Thymus (tissue), 11 donors: ENCODE measurements at regions not wholly inside any gene's neighbourhood (a gene's known extent, or its start where the extent isn't known, plus 50 kb on each side); places are given as distances from the start of the nearest gene placed in this dataset.

ENCODE experiments used
- DNase-seq, 9 donors: peaks; one replicate each; pipeline ENCODE4 v3.0.0-alpha.2; 2013; ENCODE audit warnings: low spot score in 9 of 9, low read depth in 6 of 9, missing footprints in 1 of 9
- H3K27ac ChIP-seq, 2 donors: one replicate each; pipeline ENCODE4 v1.5.1; 2013; ENCODE audit warnings: control low read depth in 1 of 2, low read depth in 1 of 2, low read length in 1 of 2, mild to moderate bottlenecking in 1 of 2, moderate library complexity in 1 of 2
- H3K27me3 ChIP-seq, 2 donors: one replicate each; pipeline ENCODE4 v1.5.1; 2013; ENCODE audit warnings: low read length in 1 of 2; ENCODE audit not compliant: control insufficient read depth in 2 of 2, insufficient read depth in 1 of 2
- H3K36me3 ChIP-seq, 2 donors: one replicate each; pipeline ENCODE4 v1.5.1; 2013; ENCODE audit warnings: low read length in 1 of 2, mild to moderate bottlenecking in 1 of 2, moderate library complexity in 1 of 2; ENCODE audit not compliant: control insufficient read depth in 2 of 2, insufficient read depth in 2 of 2
- H3K4me1 ChIP-seq, 2 donors: one replicate each; pipeline ENCODE4 v1.5.1; 2013; ENCODE audit warnings: low read length in 2 of 2; ENCODE audit not compliant: control insufficient read depth in 2 of 2, insufficient read depth in 2 of 2
- H3K4me3 ChIP-seq, 2 donors: one replicate each; pipeline ENCODE4 v1.5.1; 2013; ENCODE audit warnings: low read length in 2 of 2, control low read depth in 1 of 2, mild to moderate bottlenecking in 1 of 2
- H3K9me3 ChIP-seq, 2 donors: one replicate each; pipeline ENCODE4 v1.5.1; 2013; ENCODE audit warnings: low read length in 1 of 2, mild to moderate bottlenecking in 1 of 2; ENCODE audit not compliant: control insufficient read depth in 2 of 2, insufficient read depth in 1 of 2
- WGBS: extraction: QIAGEN DNeasy Blood & Tissue Kit; methylation state at CpG from one replicate; pipeline ENCODE4 v1.1.7; 2013; 5-methylcytosine and 5-hydroxymethylcytosine counted together
- donor health status: healthy.

GRCh38 chr18:75538727-75539126 is 111.2 kb upstream of the SMIM21 start:
- Histone ChIP-seq H3K27ac (no peak overlapping the region), H3K36me3 (no peaks in the 10 kb centered on the region), H3K4me3 (no peak overlapping the region), H3K9me3 (no peaks in the 10 kb centered on the region), H3K4me1 (no peaks in the 10 kb centered on the region), H3K27me3 (no peaks in the 10 kb centered on the region)
- 98% methylated on average over 2 of the region's 2 CpGs for WGBS
- DNase-seq = no peak

GRCh38 chr18:75533950-75534349 is 106.4 kb upstream of the SMIM21 start:
- WGBS = 88% methylated on average over 5 of the region's 5 CpGs
- H3K36me3 ChIP-seq = no peaks in the 10 kb centered on the region
- H3K4me1 ChIP-seq = no peaks in the 10 kb centered on the region
- DNase-seq = no peak
- H3K4me3 ChIP-seq = no peak overlapping the region
- H3K27ac ChIP-seq = no peak overlapping the region
- no peaks in the 10 kb centered on the region for H3K9me3 ChIP-seq
- H3K27me3 ChIP-seq = no peaks in the 10 kb centered on the region

GRCh38 chr18:75533209-75533608 is 105.7 kb upstream of the SMIM21 start:
- Histone ChIP-seq H3K36me3 (no peaks in the 10 kb centered on the region), H3K4me1 (no peaks in the 10 kb centered on the region), H3K4me3 (no peak overlapping the region), H3K9me3 (no peaks in the 10 kb centered on the region), H3K27me3 (no peaks in the 10 kb centered on the region), H3K27ac (no peak overlapping the region)
- no peak for DNase-seq
- WGBS = 89% methylated on average over 2 of the region's 2 CpGs

- H3K27ac ChIP-seq = no peak overlapping the region
- H3K4me3 ChIP-seq = no peak overlapping the region
- no peaks in the 10 kb centered on the region for H3K36me3 ChIP-seq
- WGBS = 93% methylated on average over 13 of the region's 13 CpGs
- no peaks in the 10 kb centered on the region for H3K9me3 ChIP-seq
- H3K4me1 ChIP-seq = no peaks in the 10 kb centered on the region
- no peak for DNase-seq
- no peaks in the 10 kb centered on the region for H3K27me3 ChIP-seq
Measured at GRCh38 chr18:75531851-75532459, 104.5 kb upstream of the SMIM21 start.

- no peaks in the 10 kb centered on the region for H3K9me3 ChIP-seq
- H3K36me3 ChIP-seq = no peaks in the 10 kb centered on the region
- H3K27ac ChIP-seq = no peak overlapping the region
- H3K4me1 ChIP-seq = no peaks in the 10 kb centered on the region
- no peaks in the 10 kb centered on the region for H3K27me3 ChIP-seq
- no peak for DNase-seq
- H3K4me3 ChIP-seq = no peak overlapping the region
- 71% methylated on average over 14 of the region's 14 CpGs for WGBS
Measured at GRCh38 chr18:75531212-75531850, 103.8 kb upstream of the SMIM21 start.

GRCh38 chr18:75530566-75531211 is 103.2 kb upstream of the SMIM21 start:
- Histone ChIP-seq H3K27me3 (no peaks in the 10 kb centered on the region), H3K4me3 (no peak overlapping the region), H3K36me3 (no peaks in the 10 kb centered on the region), H3K27ac (no peak overlapping the region), H3K9me3 (no peaks in the 10 kb centered on the region), H3K4me1 (no peaks in the 10 kb centered on the region)
- DNase-seq = no peak
- WGBS = 93% methylated on average over 7 of the region's 7 CpGs

- no peaks in the 10 kb centered on the region for H3K4me1 ChIP-seq
- no peaks in the 10 kb centered on the region for H3K36me3 ChIP-seq
- DNase-seq = no peak
- no peak overlapping the region for H3K4me3 ChIP-seq
- H3K27ac ChIP-seq = no peak overlapping the region
- no peaks in the 10 kb centered on the region for H3K9me3 ChIP-seq
- H3K27me3 ChIP-seq = no peaks in the 10 kb centered on the region
- WGBS = 71% methylated on average over 4 of the region's 4 CpGs
Measured at GRCh38 chr18:75530118-75530517, 102.6 kb upstream of the SMIM21 start.

GRCh38 chr18:75529394-75529793 is 101.9 kb upstream of the SMIM21 start:
- H3K36me3 ChIP-seq = no peaks in the 10 kb centered on the region
- WGBS = 89% methylated on average over 8 of the region's 8 CpGs
- H3K27me3 ChIP-seq = no peaks in the 10 kb centered on the region
- H3K4me3 ChIP-seq = no peak overlapping the region
- no peaks in the 10 kb centered on the region for H3K4me1 ChIP-seq
- H3K9me3 ChIP-seq = no peaks in the 10 kb centered on the region
- no peak overlapping the region for H3K27ac ChIP-seq
- DNase-seq = no peak

GRCh38 chr18:75527848-75528685 is 100.6 kb upstream of the SMIM21 start:
- Histone ChIP-seq H3K27me3 (no peaks in the 10 kb centered on the region), H3K27ac (no peak overlapping the region), H3K4me1 (no peaks in the 10 kb centered on the region), H3K9me3 (no peaks in the 10 kb centered on the region), H3K36me3 (no peaks in the 10 kb centered on the region), H3K4me3 (no peak overlapping the region)
- no peak for DNase-seq
- 92% methylated on average over 6 of the region's 6 CpGs for WGBS
